Activated CD8-positive, alpha-beta memory T cell treated with anti-CD3 and anti-CD28 coated beads for 24 hours (primary cell): ENCODE measurements at regions not wholly inside any gene's neighbourhood (a gene's known extent, or its start where the extent isn't known, plus 50 kb on each side); places are given as distances from the start of the nearest gene placed in this dataset.
"Not testable (repeated sequence)": the region's sequence is repeated elsewhere in the genome, so short reads cannot be mapped to it uniquely, and the experiment has no call there.

Experiments
- DNase-seq: peaks from one replicate; pipeline ENCODE4 v3.0.0-alpha.2; 2020

GRCh38 chr5:106510321-106510720 is 1160.4 kb downstream of the EFNA5 start:
- DNase-seq = no peak

- DNase-seq = no peak
Measured at GRCh38 chr5:106508894-106509293, 1161.8 kb downstream of the EFNA5 start.

DNA sequence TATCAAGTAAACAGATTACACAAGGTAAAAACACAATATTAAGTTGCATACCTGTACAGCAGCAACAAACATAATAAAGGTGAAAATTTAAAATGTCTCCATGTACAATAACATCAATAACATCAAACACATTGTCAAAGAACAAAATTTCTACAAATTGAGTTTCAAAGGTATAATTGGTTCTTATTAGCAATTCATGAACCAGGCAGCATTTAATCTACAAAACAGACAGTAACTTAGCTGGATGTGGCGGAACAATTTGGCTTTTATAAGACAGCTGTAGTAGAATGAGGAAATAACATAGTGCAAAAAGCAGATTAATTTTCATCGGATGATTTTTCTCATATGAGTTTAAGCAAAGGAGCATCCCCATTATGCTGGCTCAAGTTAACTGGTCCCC is 1176.8 kb downstream of the EFNA5 start:
- DNase-seq = no peak

DNA sequence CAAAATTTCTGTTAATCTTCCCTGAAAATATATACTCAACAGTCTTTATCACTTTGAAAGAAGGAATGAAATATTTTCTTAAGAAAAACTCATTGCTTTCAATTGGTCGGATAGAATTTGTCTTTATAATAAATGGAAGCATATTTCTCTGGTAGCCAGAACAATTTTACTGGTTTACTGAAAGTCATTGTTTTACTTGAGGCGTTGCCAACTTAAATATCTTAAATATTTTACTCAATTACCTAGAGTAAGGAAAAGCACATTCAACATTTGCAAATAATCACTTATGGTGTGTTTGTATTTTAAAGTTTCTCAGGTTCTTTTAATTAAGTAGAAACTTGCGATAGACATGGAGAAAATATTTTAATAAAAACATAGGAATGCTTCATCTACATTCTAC is 1181.7 kb downstream of the EFNA5 start:
- DNase-seq = no peak

DNA sequence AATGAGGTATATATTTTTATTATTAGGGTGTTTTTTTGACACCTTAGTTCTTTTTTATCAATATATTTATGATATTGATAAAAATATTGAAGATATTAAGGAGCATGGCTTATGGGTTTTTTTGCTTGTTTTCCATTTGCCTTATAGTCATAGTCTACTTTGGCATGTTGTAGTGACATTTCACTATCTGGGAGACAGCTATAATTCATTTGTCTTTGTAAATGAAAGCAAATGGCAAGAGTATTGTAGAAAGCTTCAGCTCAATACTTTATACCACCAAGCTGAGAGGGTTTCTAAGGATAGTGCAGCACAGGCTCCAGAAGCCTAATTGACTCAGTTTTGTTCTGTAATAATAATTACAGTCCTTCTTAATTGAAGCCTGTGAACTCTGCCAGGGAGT is 1182.3 kb downstream of the EFNA5 start:
- no peak for DNase-seq

DNA sequence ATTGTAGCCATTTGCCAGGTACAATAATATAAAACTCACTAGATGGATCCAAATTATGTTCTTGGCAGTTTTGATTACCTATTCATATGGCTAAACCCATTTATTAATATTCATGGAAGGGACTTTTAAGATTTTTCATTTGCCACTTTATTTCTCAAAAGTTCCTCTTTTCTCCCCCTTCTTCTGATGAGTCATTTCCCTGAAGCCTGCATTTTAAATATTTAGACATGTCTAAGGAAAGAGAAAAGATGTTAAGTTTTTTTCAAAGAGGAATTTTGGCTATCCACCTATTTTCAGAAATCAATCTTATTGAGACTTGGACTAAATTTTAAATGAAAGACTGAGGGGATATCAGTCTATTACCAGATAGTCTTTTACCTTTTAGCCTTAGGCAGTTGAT is 1189.4 kb downstream of the EFNA5 start:
- no peak for DNase-seq

DNA sequence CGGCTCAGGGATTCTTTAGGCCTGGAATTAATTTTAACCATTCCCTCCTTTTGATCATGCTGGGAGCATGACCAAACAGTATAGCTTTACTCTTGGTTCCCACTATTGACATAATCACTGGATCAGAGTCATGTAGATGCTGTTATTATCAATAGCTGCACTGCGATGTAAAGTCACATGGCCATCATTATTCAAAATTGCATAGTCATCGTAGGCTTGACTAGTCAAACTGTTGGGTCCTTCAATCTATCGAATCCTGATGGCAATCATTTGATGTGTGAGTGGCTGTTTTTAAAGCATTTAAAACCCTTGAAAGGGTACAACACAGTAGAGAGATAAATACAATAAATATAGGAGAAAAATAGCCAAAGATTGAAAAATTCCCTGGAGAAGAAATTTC is 1194.1 kb downstream of the EFNA5 start:
- no peak for DNase-seq

DNA sequence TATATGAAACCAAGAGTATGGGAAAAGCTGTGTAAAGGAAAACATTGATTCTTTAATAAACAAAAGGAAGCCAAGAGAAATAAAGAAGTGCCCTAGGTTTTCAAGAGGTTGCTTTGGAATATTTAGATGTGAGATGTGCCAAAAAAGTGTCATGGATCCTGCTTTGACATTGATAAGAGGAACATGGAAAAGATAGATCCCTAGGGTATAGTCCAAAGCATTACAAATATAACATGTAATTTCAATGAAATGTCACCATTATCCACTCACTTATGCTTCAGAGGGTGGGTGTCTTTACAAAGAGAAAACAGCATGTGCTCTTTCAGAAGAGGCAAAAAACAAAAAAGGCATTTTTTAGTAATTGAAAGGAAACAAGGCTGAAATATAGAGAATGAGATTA is 1196.7 kb downstream of the EFNA5 start:
- DNase-seq = no peak

DNA sequence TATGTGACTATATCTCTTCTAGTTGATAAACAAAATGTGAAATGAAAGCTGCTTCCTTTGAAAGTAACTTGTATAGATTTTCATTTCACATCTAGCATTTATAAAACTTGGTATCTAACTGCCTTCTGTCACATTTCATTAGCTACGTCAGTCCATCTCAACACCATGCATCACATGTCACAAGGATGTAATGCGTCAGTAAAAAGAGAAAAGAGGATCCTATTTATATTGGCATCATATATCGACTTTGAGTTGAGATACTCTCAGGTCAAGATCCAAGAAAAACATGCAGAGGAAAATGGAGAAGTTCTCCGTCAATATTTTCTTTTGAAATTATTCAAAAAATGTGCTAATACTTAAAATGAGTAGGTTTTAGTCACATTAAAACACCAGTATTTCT is 1211.2 kb downstream of the EFNA5 start:
- DNase-seq = no peak

DNA sequence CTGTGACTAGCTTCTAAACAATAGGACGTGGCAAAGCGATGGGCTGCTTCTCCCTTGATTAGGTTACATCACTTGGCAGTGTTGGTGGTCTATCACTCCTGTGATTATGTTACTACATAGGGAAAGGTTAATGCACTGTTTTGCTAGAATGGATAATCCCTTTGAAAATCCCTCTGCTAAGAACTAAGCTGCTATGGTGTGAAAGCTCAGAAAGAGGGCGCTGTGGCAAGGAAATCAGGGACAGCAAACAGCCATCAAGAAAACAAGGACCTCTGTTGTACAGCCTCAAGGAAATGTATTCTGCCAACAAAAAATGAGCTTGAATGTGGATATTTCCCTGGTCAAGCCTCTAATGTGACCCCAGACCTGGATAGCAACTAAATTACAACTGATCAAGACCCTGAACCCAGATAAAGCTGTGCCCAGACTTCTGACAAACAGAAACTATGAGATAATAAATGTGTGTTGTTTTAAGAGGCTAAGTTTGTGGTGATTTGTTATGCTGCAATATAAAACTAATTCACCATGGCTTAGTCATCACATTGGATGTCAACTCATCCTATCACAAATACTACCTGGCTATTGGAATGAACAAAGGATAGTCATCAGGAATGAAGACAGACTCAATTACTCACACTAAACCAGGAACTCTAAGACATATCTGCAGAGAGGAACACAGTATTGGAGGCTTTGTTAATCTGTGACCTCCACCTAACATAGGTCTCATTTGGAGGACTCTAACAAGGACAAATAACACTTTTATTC is 1215.9 kb downstream of the EFNA5 start:
- no peak for DNase-seq

- no peak for DNase-seq
Measured at GRCh38 chr5:106454050-106454449, 1216.7 kb downstream of the EFNA5 start.

- no peak for DNase-seq
Measured at GRCh38 chr5:106451998-106452397, 1218.7 kb downstream of the EFNA5 start.

DNA sequence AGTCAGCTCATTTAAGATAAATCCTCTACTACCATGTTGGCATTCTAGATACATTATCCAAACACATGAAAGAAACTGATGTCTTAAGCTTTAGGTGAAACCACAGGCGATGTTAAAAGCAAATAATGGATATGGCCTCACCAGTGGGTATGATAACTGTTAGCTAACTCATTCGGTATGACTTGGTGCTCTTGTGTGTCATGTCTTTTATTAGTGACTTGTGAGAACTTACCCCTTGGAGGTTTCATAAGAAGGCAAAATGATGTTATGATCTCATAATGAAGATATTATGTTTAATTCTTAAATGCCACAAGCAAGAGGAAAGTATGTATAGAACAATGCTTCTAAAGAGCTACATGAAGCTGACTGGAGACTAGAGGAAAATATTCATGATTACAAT is 1227.0 kb downstream of the EFNA5 start:
- DNase-seq = no peak

DNA sequence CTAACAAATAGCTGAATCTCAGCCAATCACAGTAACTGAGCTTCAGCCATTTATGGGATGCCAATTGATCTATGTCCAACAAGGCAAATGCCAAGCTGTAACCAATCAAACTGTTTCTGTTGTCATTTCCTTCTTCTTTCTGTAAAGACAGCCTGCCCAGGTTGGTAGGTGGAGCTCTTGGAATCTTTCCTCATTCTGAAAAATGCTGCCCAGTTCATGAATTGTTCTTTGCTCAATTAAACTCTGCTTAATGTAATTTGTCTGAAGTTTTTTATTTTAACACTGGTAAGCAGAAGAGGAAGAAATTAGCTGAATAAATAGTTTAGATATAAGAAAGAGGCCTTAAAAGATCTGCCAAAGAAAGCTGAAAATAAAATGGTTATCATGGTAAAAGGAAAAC is 1235.6 kb downstream of the EFNA5 start:
- DNase-seq = no peak

DNA sequence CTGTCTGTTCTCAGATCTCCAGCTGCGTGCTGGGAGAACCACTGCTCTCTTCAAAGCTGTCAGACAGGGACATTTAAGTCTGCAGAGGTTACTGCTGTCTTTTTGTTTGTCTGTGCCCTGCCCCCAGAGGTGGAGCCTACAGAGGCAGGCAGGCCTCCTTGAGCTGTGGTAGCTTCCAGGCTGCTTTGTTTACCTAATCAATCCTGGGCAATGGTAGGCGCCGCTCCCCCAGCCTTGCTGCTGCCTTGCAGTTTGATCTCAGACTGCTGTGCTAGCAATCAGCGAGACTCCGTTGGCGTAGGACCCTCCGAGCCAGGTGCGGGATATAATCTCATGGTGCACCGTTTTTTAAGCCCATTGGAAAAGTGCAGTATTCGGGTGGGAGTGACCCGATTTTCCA is 1240.0 kb downstream of the EFNA5 start:
- DNase-seq = not testable (repeated sequence)

- no peak for DNase-seq
Measured at GRCh38 chr5:106423109-106423897, 1247.4 kb downstream of the EFNA5 start.

- DNase-seq = no peak
Measured at GRCh38 chr5:106420102-106420501, 1250.6 kb downstream of the EFNA5 start.

- no peak for DNase-seq
Measured at GRCh38 chr5:106418196-106418595, 1252.5 kb downstream of the EFNA5 start.

DNA sequence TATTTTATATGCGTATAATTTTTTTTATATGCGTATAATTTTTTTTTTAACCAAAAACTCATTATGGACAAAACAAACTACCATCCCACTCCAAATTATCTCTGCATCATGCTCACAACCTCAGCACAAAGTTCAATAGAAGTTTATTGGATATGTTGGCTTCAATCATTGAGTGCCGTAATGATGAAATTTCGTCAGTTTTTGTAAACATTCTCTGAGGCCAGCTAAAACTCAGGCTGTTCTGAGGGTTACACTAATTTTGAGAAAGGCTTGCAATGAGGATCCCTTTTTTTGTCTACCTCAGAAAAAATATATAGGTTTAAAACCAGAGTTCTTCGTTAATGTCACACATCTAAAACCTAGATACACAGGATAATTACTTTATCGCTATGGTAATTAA is 1253.2 kb downstream of the EFNA5 start:
- no peak for DNase-seq

GRCh38 chr5:106417163-106417562 is 1253.6 kb downstream of the EFNA5 start:
- DNase-seq = no peak

- no peak for DNase-seq
Measured at GRCh38 chr5:106415541-106415940, 1255.2 kb downstream of the EFNA5 start.

DNA sequence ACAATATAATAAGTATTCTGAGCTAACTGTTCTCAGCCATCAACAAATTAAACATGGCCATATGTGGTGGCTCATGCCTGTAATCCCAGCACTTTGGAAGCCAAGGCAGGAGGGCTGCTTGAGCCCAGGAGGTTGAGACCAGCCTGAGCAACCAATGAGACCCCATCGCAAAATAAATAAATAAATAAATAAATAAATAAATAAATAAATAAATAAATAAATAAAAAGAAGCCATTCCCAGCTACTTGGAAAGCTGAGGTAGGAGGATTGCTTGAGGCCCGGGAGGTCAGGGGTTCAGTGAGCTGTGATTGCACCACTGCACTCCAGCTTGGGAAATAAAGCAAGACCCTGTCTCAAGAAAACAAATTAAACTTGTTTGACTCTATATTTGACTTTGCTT is 1256.4 kb downstream of the EFNA5 start:
- DNase-seq = no peak

- no peak for DNase-seq
Measured at GRCh38 chr5:106412606-106413005, 1258.1 kb downstream of the EFNA5 start.

DNA sequence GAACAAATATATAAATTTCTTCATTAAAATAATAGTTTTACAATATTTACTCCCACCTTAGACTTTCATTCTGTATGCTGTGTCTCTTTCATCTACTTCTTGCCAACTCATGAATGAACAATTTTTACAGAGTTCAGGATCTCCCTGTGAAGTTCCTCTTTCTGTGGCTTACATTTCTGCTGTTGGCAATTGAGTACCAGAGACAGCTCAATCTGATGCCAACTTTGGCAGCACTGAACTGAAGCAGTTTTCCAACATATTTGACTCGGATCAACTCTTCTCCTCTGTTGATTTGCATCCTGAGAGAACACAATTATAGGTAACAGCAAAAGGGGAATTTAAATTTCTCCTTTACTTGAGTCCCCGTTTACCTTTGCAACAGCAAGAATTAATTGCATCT is 1262.2 kb downstream of the EFNA5 start:
- DNase-seq = no peak

DNA sequence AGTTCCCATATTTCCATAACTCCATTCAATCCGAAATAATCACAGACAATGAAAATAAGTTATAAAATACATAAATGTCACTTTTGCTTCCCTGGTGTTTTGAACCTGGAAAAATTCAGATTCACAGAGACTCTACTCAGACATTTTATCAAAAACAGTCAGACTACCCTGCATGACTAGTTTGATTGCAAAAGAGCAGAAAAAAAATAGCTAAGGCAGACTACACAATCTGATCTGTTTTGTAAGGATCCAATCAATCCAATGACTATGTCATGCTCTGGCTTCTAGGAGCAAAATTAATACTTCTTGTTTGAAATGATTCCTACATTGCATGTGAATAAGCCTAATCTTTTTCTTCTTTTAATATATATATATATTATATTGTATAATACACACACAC is 1262.6 kb downstream of the EFNA5 start:
- no peak for DNase-seq
